GM12878 (cell line): ENCODE measurements at regions not wholly inside any gene's neighbourhood (a gene's known extent, or its start where the extent isn't known, plus 50 kb on each side); places are given as distances from the start of the nearest gene placed in this dataset.

ENCODE experiments used
- ATAC-seq: fragments of 200-7000 bp; cut with Tn5 transposase; 3 replicates; pipeline ENCODE4 v1.9.1; 2020; ENCODE audit warnings: mild to moderate bottlenecking, moderate library complexity
- BruUV-seq: library from RNA; stranded (reverse); fragments of 400-500 nt; replicated peaks from 2 replicates; lab custom pipeline; 2021; lab: Mats Ljungman, UMichigan
- CTCF ChIA-PET: fragments of 300-600 bp; sonication (Branson Sonifier 250); formaldehyde crosslinking; extraction: SDS; loops from one replicate; lab custom pipeline; 2021; ENCODE audit warnings: inconsistent platforms; lab: Yijun Ruan, JAX
- POLR2A ChIA-PET: fragments of 350-600 bp; formaldehyde crosslinking; extraction: SDS; loops from one replicate; lab custom pipeline; 2021; ENCODE audit warnings: inconsistent platforms; lab: Charles Lee
- RAD21 ChIA-PET: fragments of 300-600 bp; sonication (Branson Sonifier 250); formaldehyde crosslinking; loops from one replicate; lab custom pipeline; 2023; ENCODE audit warnings: antibody characterized with exemption; ENCODE audit not compliant: unreplicated experiment; lab: Charles Lee
- SMC1A ChIA-PET: fragments of 300-600 bp; sonication (Branson Sonifier 250); formaldehyde crosslinking; loops from one replicate; lab custom pipeline; 2023; ENCODE audit not compliant: unreplicated experiment, uncharacterized antibody; lab: Charles Lee
- DNase-seq: peaks from one replicate; pipeline ENCODE4 v3.0.0-alpha.2; 2011; ENCODE audit warnings: low read depth, low spot score
- FAIRE-seq: peaks from 3 replicates; lab custom pipeline; 2011; peaks lifted over from hg19 to GRCh38; lab: Jason Lieb, UNC
- H2AFZ ChIP-seq: 2 replicates; pipeline ENCODE4 v1.6.0; 2011; ENCODE audit warnings: low read depth, low read length, control low read depth; ENCODE audit not compliant: control insufficient read depth
- H3K27ac ChIP-seq: 2 replicates; pipeline ENCODE4 v1.5.1; 2011; ENCODE audit warnings: control low read depth; ENCODE audit not compliant: control insufficient read depth, insufficient read depth
- H3K27me3 ChIP-seq, 2 experiments: replicated peaks in 1 of 2; 2 replicates each; pipeline versions ENCODE4 v1.6.0 to v1.6.1; 2011; ENCODE audit warnings: low read length in 1 of 2; ENCODE audit not compliant: control insufficient read depth in 2 of 2, insufficient read depth in 2 of 2
- H3K36me3 ChIP-seq, 2 experiments: 2 replicates each; pipeline ENCODE4 v1.5.1; 2011; ENCODE audit warnings: low read length in 1 of 2; ENCODE audit not compliant: control insufficient read depth in 2 of 2, insufficient read depth in 2 of 2
- H3K4me1 ChIP-seq: 2 replicates; pipeline ENCODE4 v1.6.1; 2011; ENCODE audit warnings: mild to moderate bottlenecking, low read length, moderate library complexity, mixed read lengths; ENCODE audit not compliant: control insufficient read depth, insufficient read depth
- H3K4me2 ChIP-seq: 2 replicates; pipeline ENCODE4 v1.6.0; 2011; ENCODE audit warnings: control low read depth; ENCODE audit not compliant: control insufficient read depth, insufficient read depth
- H3K4me3 ChIP-seq: fragments of 200-600 bp; sonication (generic); 2 replicates; pipeline ENCODE4 v1.5.1; 2016
- H3K79me2 ChIP-seq: 2 replicates; pipeline ENCODE4 v1.6.0; 2011; ENCODE audit warnings: low read length; ENCODE audit not compliant: control insufficient read depth, insufficient read depth
- H3K9ac ChIP-seq: 2 replicates; pipeline ENCODE4 v1.8.0; 2011; ENCODE audit warnings: low read length, control low read depth, mixed read lengths; ENCODE audit not compliant: control insufficient read depth, insufficient read depth
- H3K9me3 ChIP-seq: replicated peaks from 3 replicates; pipeline ENCODE4 v1.5.1; 2011; ENCODE audit warnings: mild to moderate bottlenecking, low read length; ENCODE audit not compliant: control insufficient read depth, insufficient read depth
- H4K20me1 ChIP-seq: 2 replicates; pipeline ENCODE4 v1.6.0; 2011; ENCODE audit not compliant: control insufficient read depth, insufficient read depth
- CHD4 ChIP-seq: fragments of 200-600 bp; sonication (generic); IDR thresholded peaks from 2 replicates; pipeline ENCODE4 v1.6.1; 2016; ENCODE audit warnings: mild to moderate bottlenecking
- EGR1 ChIP-seq, 2 experiments: IDR thresholded peaks; 1 replicate in 1 of 2; 2 replicates in 1 of 2; pipeline ENCODE4 v1.6.1; 2011 to 2012; ENCODE audit warnings: low read depth in 2 of 2, low read length in 2 of 2, borderline replicate concordance in 1 of 2, mild to moderate bottlenecking in 1 of 2, moderate library complexity in 1 of 2
- ETV6 ChIP-seq, 2 experiments: fragments of 450-650 bp in 1 of 2; IDR thresholded peaks in 1 of 2; conservative IDR thresholded peaks in 1 of 2; 2 replicates each; pipeline ENCODE4 v1.6.1; 2014; ENCODE audit warnings: antibody characterized with exemption in 1 of 2, borderline replicate concordance in 1 of 2, low read depth in 1 of 2, mild to moderate bottlenecking in 1 of 2, moderate library complexity in 1 of 2
- FOXM1 ChIP-seq: IDR thresholded peaks from 2 replicates; pipeline ENCODE4 v1.6.1; 2012; ENCODE audit warnings: low read depth, mild to moderate bottlenecking, inconsistent platforms, low read length, moderate library complexity
- GATAD2B ChIP-seq: fragments of 450-650 bp; conservative IDR thresholded peaks from 2 replicates; pipeline ENCODE4 v1.6.1; 2017; ENCODE audit warnings: low read depth, mild to moderate bottlenecking, moderate library complexity
- JUND ChIP-seq: IDR thresholded peaks from 2 replicates; pipeline ENCODE4 v1.6.1; 2012; ENCODE audit warnings: low read depth, mild to moderate bottlenecking, low read length, improper control_type of control experiment, moderate library complexity
- MYB ChIP-seq: fragments of 150-350 bp; IDR thresholded peaks from 2 replicates; pipeline ENCODE4 v1.6.1; 2014; ENCODE audit warnings: mild to moderate bottlenecking, low read depth, low read length, borderline replicate concordance
- RUNX3 ChIP-seq: IDR thresholded peaks from 2 replicates; pipeline ENCODE4 v1.6.1; 2012; ENCODE audit warnings: low read length, inconsistent platforms
- SMARCA5 ChIP-seq: fragments of 450-650 bp; IDR thresholded peaks from 2 replicates; pipeline ENCODE4 v1.6.1; 2017; ENCODE audit warnings: mild to moderate bottlenecking
- ZNF274 ChIP-seq: IDR thresholded peaks from one replicate; pipeline ENCODE4 v1.8.0; 2011; ENCODE audit not compliant: insufficient read length, insufficient read depth
- ZNF622 ChIP-seq: fragments of 450-650 bp; IDR thresholded peaks from 2 replicates; pipeline ENCODE4 v1.6.1; 2017; ENCODE audit warnings: mild to moderate bottlenecking, inconsistent platforms
- in situ Hi-C: fragments of 300-500 bp; cut with MboI; formaldehyde crosslinking; loops from 9 replicates; pipeline ENCODE4 v1.14.3; 2018; ENCODE audit warnings: mixed read lengths
- intact Hi-C: fragments of 100-400 bp; cut with micrococcal nuclease; formaldehyde crosslinking; loops from one replicate; pipeline ENCODE4 v1.14.2; 2022; ENCODE audit not compliant: unreplicated experiment
- TF ChIP-seq, protein P1 (sequence below): fragments of 450-650 bp; formaldehyde crosslinking; IDR thresholded peaks from 2 replicates; pipeline ENCODE4 v1.5.0; 2022; ENCODE audit warnings: mild to moderate bottlenecking, missing genetic modification characterization
- TF ChIP-seq, protein P2 (sequence below): fragments of 450-650 bp; formaldehyde crosslinking; IDR thresholded peaks from 2 replicates; pipeline ENCODE4 v1.4.0; 2022; ENCODE audit warnings: mild to moderate bottlenecking, moderate library complexity
- TF ChIP-seq, protein P3 (sequence below): fragments of 450-650 bp; IDR thresholded peaks from 2 replicates; pipeline ENCODE4 v1.6.1; 2017; ENCODE audit warnings: borderline replicate concordance
- TF ChIP-seq, protein P4 (sequence below): IDR thresholded peaks from 2 replicates; pipeline ENCODE4 v1.6.1; 2011; ENCODE audit warnings: borderline replicate concordance, low read depth, mild to moderate bottlenecking, moderate library complexity, low read length; ENCODE audit not compliant: insufficient read depth, poor library complexity, severe bottlenecking

DNA sequence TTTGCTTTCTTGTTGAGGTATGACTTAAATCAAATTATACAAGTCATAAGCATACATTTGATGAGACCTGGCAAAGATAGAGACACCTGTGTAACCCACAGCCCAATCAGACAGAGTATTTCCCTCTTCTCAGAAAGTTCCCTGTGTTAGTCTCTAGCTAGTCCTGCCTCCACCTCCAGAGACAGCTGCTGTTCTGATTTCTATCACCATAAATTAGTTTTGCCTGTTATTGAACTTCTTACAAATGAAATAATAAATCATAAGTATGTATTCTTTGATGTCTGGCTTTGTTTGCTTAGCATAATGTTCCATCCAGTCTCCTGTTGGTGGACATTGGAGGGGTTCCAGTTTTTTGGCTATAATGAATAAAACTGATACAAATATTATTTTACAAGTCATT lies 194.5 kb downstream of the ICE1 start:
- RAD21 ChIA-PET, result no interaction called here
- peaks cover 3% of the 10 kb centered on the region; the same call in 1 of the 2 replicates for H3K4me1 ChIP-seq
- TF ChIP-seq, protein P1, sequence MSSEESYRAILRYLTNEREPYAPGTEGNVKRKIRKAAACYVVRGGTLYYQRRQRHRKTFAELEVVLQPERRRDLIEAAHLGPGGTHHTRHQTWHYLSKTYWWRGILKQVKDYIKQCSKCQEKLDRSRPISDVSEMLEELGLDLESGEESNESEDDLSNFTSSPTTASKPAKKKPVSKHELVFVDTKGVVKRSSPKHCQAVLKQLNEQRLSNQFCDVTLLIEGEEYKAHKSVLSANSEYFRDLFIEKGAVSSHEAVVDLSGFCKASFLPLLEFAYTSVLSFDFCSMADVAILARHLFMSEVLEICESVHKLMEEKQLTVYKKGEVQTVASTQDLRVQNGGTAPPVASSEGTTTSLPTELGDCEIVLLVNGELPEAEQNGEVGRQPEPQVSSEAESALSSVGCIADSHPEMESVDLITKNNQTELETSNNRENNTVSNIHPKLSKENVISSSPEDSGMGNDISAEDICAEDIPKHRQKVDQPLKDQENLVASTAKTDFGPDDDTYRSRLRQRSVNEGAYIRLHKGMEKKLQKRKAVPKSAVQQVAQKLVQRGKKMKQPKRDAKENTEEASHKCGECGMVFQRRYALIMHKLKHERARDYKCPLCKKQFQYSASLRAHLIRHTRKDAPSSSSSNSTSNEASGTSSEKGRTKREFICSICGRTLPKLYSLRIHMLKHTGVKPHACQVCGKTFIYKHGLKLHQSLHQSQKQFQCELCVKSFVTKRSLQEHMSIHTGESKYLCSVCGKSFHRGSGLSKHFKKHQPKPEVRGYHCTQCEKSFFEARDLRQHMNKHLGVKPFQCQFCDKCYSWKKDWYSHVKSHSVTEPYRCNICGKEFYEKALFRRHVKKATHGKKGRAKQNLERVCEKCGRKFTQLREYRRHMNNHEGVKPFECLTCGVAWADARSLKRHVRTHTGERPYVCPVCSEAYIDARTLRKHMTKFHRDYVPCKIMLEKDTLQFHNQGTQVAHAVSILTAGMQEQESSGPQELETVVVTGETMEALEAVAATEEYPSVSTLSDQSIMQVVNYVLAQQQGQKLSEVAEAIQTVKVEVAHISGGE (CRISPR knock-in tag), result no peak
- TF ChIP-seq ZNF622, result no peak
- TF ChIP-seq FOXM1, result no peak
- TF ChIP-seq, protein P2, sequence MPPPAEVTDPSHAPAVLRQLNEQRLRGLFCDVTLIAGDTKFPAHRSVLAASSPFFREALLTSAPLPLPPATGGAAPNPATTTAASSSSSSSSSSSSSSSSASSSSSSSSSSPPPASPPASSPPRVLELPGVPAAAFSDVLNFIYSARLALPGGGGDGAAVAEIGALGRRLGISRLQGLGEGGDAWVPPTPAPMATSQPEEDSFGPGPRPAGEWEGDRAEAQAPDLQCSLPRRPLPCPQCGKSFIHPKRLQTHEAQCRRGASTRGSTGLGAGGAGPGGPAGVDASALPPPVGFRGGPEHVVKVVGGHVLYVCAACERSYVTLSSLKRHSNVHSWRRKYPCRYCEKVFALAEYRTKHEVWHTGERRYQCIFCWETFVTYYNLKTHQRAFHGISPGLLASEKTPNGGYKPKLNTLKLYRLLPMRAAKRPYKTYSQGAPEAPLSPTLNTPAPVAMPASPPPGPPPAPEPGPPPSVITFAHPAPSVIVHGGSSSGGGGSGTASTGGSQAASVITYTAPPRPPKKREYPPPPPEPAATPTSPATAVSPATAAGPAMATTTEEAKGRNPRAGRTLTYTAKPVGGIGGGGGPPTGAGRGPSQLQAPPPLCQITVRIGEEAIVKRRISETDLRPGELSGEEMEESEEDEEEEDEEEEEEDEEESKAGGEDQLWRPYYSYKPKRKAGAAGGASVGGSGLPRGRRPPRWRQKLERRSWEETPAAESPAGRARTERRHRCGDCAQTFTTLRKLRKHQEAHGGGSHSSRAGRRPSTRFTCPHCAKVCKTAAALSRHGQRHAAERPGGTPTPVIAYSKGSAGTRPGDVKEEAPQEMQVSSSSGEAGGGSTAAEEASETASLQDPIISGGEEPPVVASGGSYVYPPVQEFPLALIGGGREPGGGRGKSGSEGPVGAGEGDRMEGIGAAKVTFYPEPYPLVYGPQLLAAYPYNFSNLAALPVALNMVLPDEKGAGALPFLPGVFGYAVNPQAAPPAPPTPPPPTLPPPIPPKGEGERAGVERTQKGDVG (CRISPR knock-in tag), result no peak
- no peak for TF ChIP-seq SMARCA5
- no peak for TF ChIP-seq MYB
- TF ChIP-seq JUND, result no peak
- TF ChIP-seq, protein P3, sequence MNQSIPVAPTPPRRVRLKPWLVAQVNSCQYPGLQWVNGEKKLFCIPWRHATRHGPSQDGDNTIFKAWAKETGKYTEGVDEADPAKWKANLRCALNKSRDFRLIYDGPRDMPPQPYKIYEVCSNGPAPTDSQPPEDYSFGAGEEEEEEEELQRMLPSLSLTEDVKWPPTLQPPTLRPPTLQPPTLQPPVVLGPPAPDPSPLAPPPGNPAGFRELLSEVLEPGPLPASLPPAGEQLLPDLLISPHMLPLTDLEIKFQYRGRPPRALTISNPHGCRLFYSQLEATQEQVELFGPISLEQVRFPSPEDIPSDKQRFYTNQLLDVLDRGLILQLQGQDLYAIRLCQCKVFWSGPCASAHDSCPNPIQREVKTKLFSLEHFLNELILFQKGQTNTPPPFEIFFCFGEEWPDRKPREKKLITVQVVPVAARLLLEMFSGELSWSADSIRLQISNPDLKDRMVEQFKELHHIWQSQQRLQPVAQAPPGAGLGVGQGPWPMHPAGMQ, result no peak
- no peak for TF ChIP-seq GATAD2B
- no peak for TF ChIP-seq ZNF274
- no peak for TF ChIP-seq RUNX3
- TF ChIP-seq, protein P4, sequence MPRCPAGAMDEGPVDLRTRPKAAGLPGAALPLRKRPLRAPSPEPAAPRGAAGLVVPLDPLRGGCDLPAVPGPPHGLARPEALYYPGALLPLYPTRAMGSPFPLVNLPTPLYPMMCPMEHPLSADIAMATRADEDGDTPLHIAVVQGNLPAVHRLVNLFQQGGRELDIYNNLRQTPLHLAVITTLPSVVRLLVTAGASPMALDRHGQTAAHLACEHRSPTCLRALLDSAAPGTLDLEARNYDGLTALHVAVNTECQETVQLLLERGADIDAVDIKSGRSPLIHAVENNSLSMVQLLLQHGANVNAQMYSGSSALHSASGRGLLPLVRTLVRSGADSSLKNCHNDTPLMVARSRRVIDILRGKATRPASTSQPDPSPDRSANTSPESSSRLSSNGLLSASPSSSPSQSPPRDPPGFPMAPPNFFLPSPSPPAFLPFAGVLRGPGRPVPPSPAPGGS, result no peak
- no peak for TF ChIP-seq CHD4
- TF ChIP-seq EGR1 (IDR thresholded peaks at IDR 0.05; ENCODE audit: borderline replicate concordance in 1 of 2, low read depth in 2 of 2, low read length in 2 of 2), result no peak
- no peak for TF ChIP-seq ETV6 (conservative IDR thresholded peaks at IDR 0.05 in 1 of 2, IDR thresholded peaks at IDR 0.05 in 1 of 2; ENCODE audit: borderline replicate concordance in 1 of 2, low read depth in 1 of 2)
- TF ChIP-seq, all 136 proteins: peak for 0
- Histone ChIP-seq H3K27ac (no peak overlapping the region), H4K20me1 (no peaks in the 10 kb centered on the region), H3K36me3 (no peaks in the 10 kb centered on the region), H3K4me2 (no peak overlapping the region), H2AFZ (no peak overlapping the region), H3K4me3 (no peak overlapping the region), H3K79me2 (no peaks in the 10 kb centered on the region), H3K27me3 (no peaks in the 10 kb centered on the region), H3K9me3 (no peaks in the 10 kb centered on the region), H3K9ac (no peak overlapping the region)
- ChIA-PET POLR2A (no interaction called here), CTCF (no interaction called here), SMC1A (no interaction called here)
- intact Hi-C loops (no loop called here), in situ Hi-C loops (no loop called here)
- ATAC-seq, result no peak
- no peak for DNase-seq
- no peak for FAIRE-seq
- no TSS peak for BruUV-seq
